ENCODE measurements at regions not wholly inside any gene's neighbourhood (a gene's known extent, or its start where the extent isn't known, plus 50 kb on each side); places are given as distances from the start of the nearest gene placed in this dataset.

- Histone ChIP-seq H3K4me1 (ENCODE audit: control insufficient read depth, low read depth, low read length) (peaks cover 4% of the 10 kb centered on the region), H3K36me3 (ENCODE audit: control insufficient read depth, low read depth, low read length) (no peaks in the 10 kb centered on the region), H3K4me3 (ENCODE audit: low read length) (no peak overlapping the region), H3K27ac (ENCODE audit: low read length) (no peak overlapping the region), H3K27me3 (ENCODE audit: control insufficient read depth, insufficient read depth, low read length) (no peaks in the 10 kb centered on the region), H3K9ac (ENCODE audit: low read length) (no peak overlapping the region), H3K9me3 (ENCODE audit: control insufficient read depth, low read depth, low read length) (no peaks in the 10 kb centered on the region)
These were observed 611.3 kb upstream of the SYT4 start for GRCh38 chr18:43888598-43888997.

DNA sequence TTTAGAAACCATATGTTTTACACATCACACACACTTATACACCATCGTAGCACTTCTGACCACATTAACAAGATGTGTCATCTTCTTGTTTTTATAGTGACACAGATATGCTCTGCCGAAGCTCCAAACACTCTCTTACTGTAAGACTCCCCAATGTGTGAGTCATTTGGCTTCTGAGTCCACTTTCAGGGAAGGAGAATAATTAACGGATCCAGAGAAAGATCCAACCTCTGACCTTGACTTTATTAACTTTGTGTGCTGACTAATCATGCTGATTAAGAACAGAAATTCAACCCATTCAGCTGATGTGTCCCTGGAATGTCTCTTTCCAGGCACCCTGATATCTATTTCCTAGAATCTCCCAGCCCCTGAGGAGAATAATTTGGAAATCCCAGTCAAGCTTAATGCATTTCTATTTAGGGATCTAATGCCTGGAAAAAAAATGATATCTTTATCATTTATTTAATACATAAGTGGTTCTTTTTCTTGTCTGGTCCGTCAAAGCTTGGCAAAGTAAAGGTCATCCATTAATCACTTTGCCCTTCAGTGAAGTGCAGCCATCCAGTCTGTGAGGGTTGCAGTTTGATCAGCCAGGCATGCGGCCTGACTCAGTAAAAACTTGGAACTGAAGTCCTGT lies 615.8 kb upstream of the SYT4 start:
- Histone ChIP-seq H3K9me3 (ENCODE audit: control insufficient read depth, low read depth, low read length) (no peaks in the 10 kb centered on the region), H3K27ac (ENCODE audit: low read length) (no peak overlapping the region), H3K9ac (ENCODE audit: low read length) (no peak overlapping the region), H3K36me3 (ENCODE audit: control insufficient read depth, low read depth, low read length) (no peaks in the 10 kb centered on the region), H3K4me3 (ENCODE audit: low read length) (no peak overlapping the region), H3K27me3 (ENCODE audit: control insufficient read depth, insufficient read depth, low read length) (no peaks in the 10 kb centered on the region), H3K4me1 (ENCODE audit: control insufficient read depth, low read depth, low read length) (no peaks in the 10 kb centered on the region)

- Histone ChIP-seq H3K9ac (ENCODE audit: low read length) (no peak overlapping the region), H3K4me3 (ENCODE audit: low read length) (no peak overlapping the region), H3K4me1 (ENCODE audit: control insufficient read depth, low read depth, low read length) (no peaks in the 10 kb centered on the region), H3K9me3 (ENCODE audit: control insufficient read depth, low read depth, low read length) (no peaks in the 10 kb centered on the region), H3K27me3 (ENCODE audit: control insufficient read depth, insufficient read depth, low read length) (no peaks in the 10 kb centered on the region), H3K36me3 (ENCODE audit: control insufficient read depth, low read depth, low read length) (no peaks in the 10 kb centered on the region), H3K27ac (ENCODE audit: low read length) (no peak overlapping the region)
These were observed 627.0 kb upstream of the SYT4 start for GRCh38 chr18:43904209-43904837.

DNA sequence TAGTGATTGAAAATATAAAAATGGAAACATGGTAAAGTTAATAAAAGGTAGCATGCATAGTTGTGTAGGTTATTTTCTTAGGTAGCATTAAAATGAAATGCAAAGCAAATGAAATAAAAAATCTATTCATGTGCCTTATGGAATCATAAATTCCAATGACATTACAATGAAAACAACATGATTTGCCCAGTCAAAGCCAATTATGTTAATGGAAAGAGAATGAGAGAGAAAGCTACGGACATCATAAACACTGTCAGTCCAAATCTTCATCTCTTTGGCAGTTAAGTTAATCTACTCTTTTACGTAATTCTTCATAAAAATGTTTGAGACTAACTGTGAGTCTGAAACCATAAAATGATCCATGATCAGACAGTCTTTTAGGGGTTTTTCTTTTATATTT lies 636.7 kb upstream of the SYT4 start:
- Histone ChIP-seq H3K9me3 (ENCODE audit: control insufficient read depth, low read depth, low read length) (no peaks in the 10 kb centered on the region), H3K36me3 (ENCODE audit: control insufficient read depth, low read depth, low read length) (no peaks in the 10 kb centered on the region), H3K27me3 (ENCODE audit: control insufficient read depth, insufficient read depth, low read length) (no peaks in the 10 kb centered on the region), H3K9ac (ENCODE audit: low read length) (no peak overlapping the region), H3K4me1 (ENCODE audit: control insufficient read depth, low read depth, low read length) (peaks cover 14% of the 10 kb centered on the region), H3K4me3 (ENCODE audit: low read length) (no peak overlapping the region), H3K27ac (ENCODE audit: low read length) (no peak overlapping the region)

DNA sequence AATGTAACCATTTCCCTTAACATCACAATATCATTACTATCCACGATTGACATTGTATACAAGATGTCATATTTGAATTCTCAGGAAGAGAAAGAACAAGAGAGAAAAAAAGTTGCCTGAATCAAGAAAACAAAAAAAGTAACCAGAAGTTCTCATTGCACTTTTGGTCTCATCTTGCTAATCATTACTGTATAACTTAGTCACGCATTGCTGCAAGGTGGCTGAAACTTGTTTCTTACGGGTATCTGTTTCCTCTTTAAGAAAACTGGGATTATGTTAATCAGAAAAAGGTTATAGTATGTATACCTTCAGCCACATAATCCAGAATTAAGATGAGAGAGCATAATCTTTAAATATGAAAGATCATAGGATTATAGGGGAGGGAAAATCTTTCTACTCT lies 639.7 kb upstream of the SYT4 start:
- Histone ChIP-seq H3K4me1 (ENCODE audit: control insufficient read depth, low read depth, low read length) (peaks cover 14% of the 10 kb centered on the region), H3K27me3 (ENCODE audit: control insufficient read depth, insufficient read depth, low read length) (no peaks in the 10 kb centered on the region), H3K27ac (ENCODE audit: low read length) (no peak overlapping the region), H3K4me3 (ENCODE audit: low read length) (no peak overlapping the region), H3K9me3 (ENCODE audit: control insufficient read depth, low read depth, low read length) (no peaks in the 10 kb centered on the region), H3K9ac (ENCODE audit: low read length) (no peak overlapping the region), H3K36me3 (ENCODE audit: control insufficient read depth, low read depth, low read length) (no peaks in the 10 kb centered on the region)

DNA sequence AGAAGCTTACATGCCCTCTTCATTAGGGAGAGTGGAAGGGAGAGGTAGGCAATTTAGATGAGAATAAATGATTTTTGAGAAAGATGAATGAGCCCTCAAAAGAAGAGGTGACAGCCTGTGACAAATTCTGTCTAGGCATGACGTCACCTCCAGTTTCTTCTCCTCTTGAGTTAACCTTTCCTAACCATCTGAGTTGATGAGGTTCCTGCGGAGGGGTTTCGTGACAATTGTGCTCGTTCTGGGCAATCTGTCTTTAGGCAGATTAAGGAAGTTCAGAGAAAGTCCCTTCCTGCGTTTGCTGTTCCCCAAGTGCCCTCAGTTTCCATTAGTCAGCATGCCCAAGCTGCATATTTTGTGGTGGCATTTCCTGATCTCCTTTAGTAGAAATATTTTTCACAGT lies 640.2 kb upstream of the SYT4 start:
- Histone ChIP-seq H3K27ac (ENCODE audit: low read length) (no peak overlapping the region), H3K27me3 (ENCODE audit: control insufficient read depth, insufficient read depth, low read length) (no peaks in the 10 kb centered on the region), H3K9me3 (ENCODE audit: control insufficient read depth, low read depth, low read length) (no peaks in the 10 kb centered on the region), H3K4me3 (ENCODE audit: low read length) (no peak overlapping the region), H3K4me1 (ENCODE audit: control insufficient read depth, low read depth, low read length) (peaks cover 14% of the 10 kb centered on the region), H3K9ac (ENCODE audit: low read length) (no peak overlapping the region), H3K36me3 (ENCODE audit: control insufficient read depth, low read depth, low read length) (no peaks in the 10 kb centered on the region)

GRCh38 chr18:43919551-43919950 lies 642.3 kb upstream of the SYT4 start:
- H3K36me3 ChIP-seq (ENCODE audit: control insufficient read depth, low read depth, low read length) = no peaks in the 10 kb centered on the region
- no peaks in the 10 kb centered on the region for H3K9me3 ChIP-seq (ENCODE audit: control insufficient read depth, low read depth, low read length)
- peaks cover 14% of the 10 kb centered on the region for H3K4me1 ChIP-seq (ENCODE audit: control insufficient read depth, low read depth, low read length)
- no peak overlapping the region for H3K27ac ChIP-seq (ENCODE audit: low read length)
- no peak overlapping the region for H3K9ac ChIP-seq (ENCODE audit: low read length)
- H3K4me3 ChIP-seq (ENCODE audit: low read length) = no peak overlapping the region
- H3K27me3 ChIP-seq (ENCODE audit: control insufficient read depth, insufficient read depth, low read length) = no peaks in the 10 kb centered on the region

DNA sequence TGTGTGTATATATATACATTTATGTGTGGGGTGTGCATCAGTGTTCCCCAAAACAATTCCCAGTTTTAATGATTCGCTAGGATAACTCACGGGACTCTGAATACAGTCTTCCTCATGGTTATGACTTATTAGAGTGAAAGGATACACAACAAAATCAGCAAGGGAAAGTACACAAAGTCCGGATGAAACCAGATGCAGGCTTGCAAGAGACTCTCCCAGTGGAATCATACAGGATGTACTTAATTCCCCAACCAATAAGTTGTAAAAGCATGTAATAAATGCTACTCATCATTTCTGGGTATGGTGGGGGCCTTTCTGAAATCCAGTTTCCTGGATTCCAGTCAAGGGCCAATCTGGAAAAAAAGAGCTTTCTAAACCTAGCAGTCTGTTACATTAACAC lies 654.1 kb upstream of the SYT4 start:
- H3K4me3 ChIP-seq (ENCODE audit: low read length) = no peak overlapping the region
- no peak overlapping the region for H3K9ac ChIP-seq (ENCODE audit: low read length)
- no peaks in the 10 kb centered on the region for H3K27me3 ChIP-seq (ENCODE audit: control insufficient read depth, insufficient read depth, low read length)
- no peak overlapping the region for H3K27ac ChIP-seq (ENCODE audit: low read length)
- no peaks in the 10 kb centered on the region for H3K36me3 ChIP-seq (ENCODE audit: control insufficient read depth, low read depth, low read length)
- H3K4me1 ChIP-seq (ENCODE audit: control insufficient read depth, low read depth, low read length) = peaks cover 3% of the 10 kb centered on the region
- H3K9me3 ChIP-seq (ENCODE audit: control insufficient read depth, low read depth, low read length) = no peaks in the 10 kb centered on the region

DNA sequence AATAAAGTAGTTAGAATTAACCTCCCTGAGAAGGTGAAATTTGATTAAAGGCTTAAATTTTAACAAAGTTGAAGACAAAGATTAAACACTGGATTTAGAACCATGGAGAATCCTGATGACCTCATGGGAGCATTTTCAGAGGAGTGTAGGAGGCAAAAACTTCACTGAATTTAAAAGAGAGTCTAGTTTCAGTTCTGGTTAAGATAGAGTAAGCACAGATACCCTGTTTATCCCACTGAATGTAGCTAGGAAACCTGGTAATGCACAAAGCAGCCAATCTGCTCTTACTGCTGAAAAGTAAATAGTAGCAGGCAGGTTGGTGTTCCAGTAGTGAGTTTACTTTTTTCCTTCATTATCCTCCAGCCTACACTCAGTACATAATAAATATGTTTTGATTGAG lies 654.9 kb upstream of the SYT4 start:
- Histone ChIP-seq H3K27ac (ENCODE audit: low read length) (no peak overlapping the region), H3K4me1 (ENCODE audit: control insufficient read depth, low read depth, low read length) (peaks cover 3% of the 10 kb centered on the region), H3K9ac (ENCODE audit: low read length) (no peak overlapping the region), H3K4me3 (ENCODE audit: low read length) (no peak overlapping the region), H3K9me3 (ENCODE audit: control insufficient read depth, low read depth, low read length) (no peaks in the 10 kb centered on the region), H3K27me3 (ENCODE audit: control insufficient read depth, insufficient read depth, low read length) (no peaks in the 10 kb centered on the region), H3K36me3 (ENCODE audit: control insufficient read depth, low read depth, low read length) (no peaks in the 10 kb centered on the region)

DNA sequence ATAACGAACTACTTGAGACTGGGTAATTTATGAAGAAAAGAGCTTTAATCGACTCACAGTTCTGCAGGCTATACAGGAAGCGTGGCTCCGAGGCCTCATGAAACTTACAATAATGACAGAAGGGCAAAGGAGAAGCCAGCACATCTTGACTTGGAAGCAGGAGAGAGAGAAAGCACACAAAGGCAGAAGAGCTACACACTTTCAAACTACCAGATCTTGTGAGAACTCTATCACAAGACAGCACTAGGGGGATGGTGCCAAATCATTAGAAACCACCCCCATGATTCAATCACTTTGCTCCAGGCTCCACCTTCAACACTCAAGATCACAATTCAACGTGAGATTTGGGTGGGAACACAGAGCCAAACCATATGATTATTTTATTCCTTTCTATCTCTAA lies 655.9 kb upstream of the SYT4 start:
- Histone ChIP-seq H3K4me3 (ENCODE audit: low read length) (no peak overlapping the region), H3K27me3 (ENCODE audit: control insufficient read depth, insufficient read depth, low read length) (no peaks in the 10 kb centered on the region), H3K9ac (ENCODE audit: low read length) (no peak overlapping the region), H3K4me1 (ENCODE audit: control insufficient read depth, low read depth, low read length) (peaks cover 3% of the 10 kb centered on the region), H3K36me3 (ENCODE audit: control insufficient read depth, low read depth, low read length) (no peaks in the 10 kb centered on the region), H3K9me3 (ENCODE audit: control insufficient read depth, low read depth, low read length) (no peaks in the 10 kb centered on the region), H3K27ac (ENCODE audit: low read length) (no peak overlapping the region)

GRCh38 chr18:43934322-43934721 lies 657.0 kb upstream of the SYT4 start:
- no peak overlapping the region for H3K9ac ChIP-seq (ENCODE audit: low read length)
- no peak overlapping the region for H3K4me3 ChIP-seq (ENCODE audit: low read length)
- H3K27ac ChIP-seq (ENCODE audit: low read length) = no peak overlapping the region
- H3K27me3 ChIP-seq (ENCODE audit: control insufficient read depth, insufficient read depth, low read length) = no peaks in the 10 kb centered on the region
- no peaks in the 10 kb centered on the region for H3K36me3 ChIP-seq (ENCODE audit: control insufficient read depth, low read depth, low read length)
- H3K4me1 ChIP-seq (ENCODE audit: control insufficient read depth, low read depth, low read length) = peaks cover 3% of the 10 kb centered on the region
- no peaks in the 10 kb centered on the region for H3K9me3 ChIP-seq (ENCODE audit: control insufficient read depth, low read depth, low read length)

- H3K4me3 ChIP-seq (ENCODE audit: low read length) = no peak overlapping the region
- H3K36me3 ChIP-seq (ENCODE audit: control insufficient read depth, low read depth, low read length) = no peaks in the 10 kb centered on the region
- H3K9ac ChIP-seq (ENCODE audit: low read length) = no peak overlapping the region
- no peaks in the 10 kb centered on the region for H3K9me3 ChIP-seq (ENCODE audit: control insufficient read depth, low read depth, low read length)
- H3K4me1 ChIP-seq (ENCODE audit: control insufficient read depth, low read depth, low read length) = peaks cover 3% of the 10 kb centered on the region
- H3K27me3 ChIP-seq (ENCODE audit: control insufficient read depth, insufficient read depth, low read length) = no peaks in the 10 kb centered on the region
- no peak overlapping the region for H3K27ac ChIP-seq (ENCODE audit: low read length)
These were observed 657.6 kb upstream of the SYT4 start for GRCh38 chr18:43934781-43935471.

Measured in iPS-18a (cell line).